ENCODE measurements at regions not wholly inside any gene's neighbourhood (a gene's known extent, or its start where the extent isn't known, plus 50 kb on each side); places are given as distances from the start of the nearest gene placed in this dataset.

- FAIRE-seq (no peak), DNase-seq (ENCODE audit: low read depth in 1 of 2, low spot score in 2 of 2) (no peak)
- H2BK15ac ChIP-seq (ENCODE audit: low read length) = no peak overlapping the region
- no peak overlapping the region for H2BK5ac ChIP-seq (ENCODE audit: low read depth, low read length)
- CTCF ChIA-PET (ENCODE audit: partially characterized antibody) = interaction anchor here (0.7 to 1.3 kb wide), 5 partner anchors 9 to 105 kb away, joined by 3 to 7 read pairs (median 4); no protein-coding TSS in a partner anchor
- no peaks in the 10 kb centered on the region for H3K27me3 ChIP-seq (replicated peaks in 1 of 4; ENCODE audit: control insufficient read depth in 3 of 4, extremely low read depth in 1 of 4, insufficient read depth in 3 of 4, low read length in 3 of 4)
- H3K79me1 ChIP-seq (ENCODE audit: low read depth, low read length) = no peaks in the 10 kb centered on the region
- no peak overlapping the region for H2BK20ac ChIP-seq (ENCODE audit: low read length)
- H3K36me3 ChIP-seq (ENCODE audit: control insufficient read depth in 2 of 4, insufficient read depth in 4 of 4, low read length in 3 of 4) = no peaks in the 10 kb centered on the region
- no peak overlapping the region for H3K56ac ChIP-seq (replicated peaks; ENCODE audit: insufficient read length, low read depth, low read length)
- no peak overlapping the region for H3K4me2 ChIP-seq (ENCODE audit: insufficient read depth in 1 of 2, low read depth in 2 of 2, low read length in 2 of 2)
- no peak overlapping the region for H3K4ac ChIP-seq (replicated peaks; ENCODE audit: insufficient read length, low read depth, low read length)
- H3K18ac ChIP-seq (ENCODE audit: extremely low read depth, low read length) = no peak overlapping the region
- no peak overlapping the region for H2BK12ac ChIP-seq (ENCODE audit: low read depth, low read length)
- H3K9ac ChIP-seq (replicated peaks in 1 of 4; ENCODE audit: extremely low read depth in 1 of 4, low read depth in 3 of 4, low read length in 3 of 4) = no peak overlapping the region
- H2AK5ac ChIP-seq (ENCODE audit: low read depth, low read length) = no peak overlapping the region
- no peak overlapping the region for H4K91ac ChIP-seq (replicated peaks; ENCODE audit: insufficient read length, low read length)
- H3K79me2 ChIP-seq (ENCODE audit: control insufficient read depth in 1 of 2, insufficient read depth in 2 of 2, low read length in 2 of 2) = no peaks in the 10 kb centered on the region
- H3K9me3 ChIP-seq (ENCODE audit: insufficient read depth in 2 of 2, low read depth in 1 of 2, low read length in 1 of 2) = no peaks in the 10 kb centered on the region
- H2BK120ac ChIP-seq (replicated peaks; ENCODE audit: low read depth, low read length) = no peak overlapping the region
- no peaks in the 10 kb centered on the region for H3K23me2 ChIP-seq (ENCODE audit: low read depth, low read length)
- no peak overlapping the region for H3K23ac ChIP-seq (ENCODE audit: insufficient read length)
- POLR2A ChIA-PET (ENCODE audit: partially characterized antibody) = no interaction called here
- H4K20me1 ChIP-seq (replicated peaks in 1 of 2; ENCODE audit: control insufficient read depth in 1 of 2, insufficient read depth in 2 of 2, low read length in 2 of 2) = no peaks in the 10 kb centered on the region
- no peak overlapping the region for H3K14ac ChIP-seq (ENCODE audit: insufficient read length)
- no peak overlapping the region for H4K5ac ChIP-seq (ENCODE audit: insufficient read length, low read depth, low read length)
- 47% methylated on average over 2 of the region's 2 CpGs; no CpG with 5 or more reads in 1 of the 2 experiments for WGBS, 2 experiments (ENCODE audit: extremely low coverage in 1 of 2, insufficient coverage in 1 of 2, insufficient read length in 1 of 2, insufficient replicate concordance in 2 of 2, low coverage in 1 of 2, low lambda C conversion rate in 2 of 2, missing lambda C conversion rate in 1 of 2)
- no peak overlapping the region for H4K8ac ChIP-seq (ENCODE audit: extremely low read depth, insufficient read depth, low read length)
- TF ChIP-seq RFX5 (IDR thresholded peaks at IDR 0.05; ENCODE audit: borderline replicate concordance, low read depth, low read length) (no peak), POLR2A (IDR thresholded peaks at IDR 0.05; ENCODE audit: control extremely low read depth in 1 of 2, low read depth in 2 of 2, low read length in 2 of 2) (no peak), BRCA1 (IDR thresholded peaks at IDR 0.05; ENCODE audit: low read depth, low read length) (no peak)
- H3K27ac ChIP-seq (ENCODE audit: low read depth, low read length) = no peak overlapping the region
- H3K4me3 ChIP-seq (ENCODE audit: extremely low read depth in 1 of 4, insufficient read depth in 2 of 4, low read depth in 3 of 4, low read length in 4 of 4) = no peak overlapping the region
- H3K4me1 ChIP-seq (replicated peaks in 1 of 4; ENCODE audit: control insufficient read depth in 3 of 4, insufficient read depth in 4 of 4, low read length in 3 of 4) = peaks cover 0 to 5% (median 1%) of the 10 kb centered on the region in 4 experiments; a peak in 2 of 7 replicates
- H2AFZ ChIP-seq (ENCODE audit: low read length) = no peak overlapping the region
Measured at GRCh38 chr5:102554082-102554481, 55.3 kb upstream of the SLCO6A1 start.
